ENCODE measurements at regions not wholly inside any gene's neighbourhood (a gene's known extent, or its start where the extent isn't known, plus 50 kb on each side); places are given as distances from the start of the nearest gene placed in this dataset.

DNA sequence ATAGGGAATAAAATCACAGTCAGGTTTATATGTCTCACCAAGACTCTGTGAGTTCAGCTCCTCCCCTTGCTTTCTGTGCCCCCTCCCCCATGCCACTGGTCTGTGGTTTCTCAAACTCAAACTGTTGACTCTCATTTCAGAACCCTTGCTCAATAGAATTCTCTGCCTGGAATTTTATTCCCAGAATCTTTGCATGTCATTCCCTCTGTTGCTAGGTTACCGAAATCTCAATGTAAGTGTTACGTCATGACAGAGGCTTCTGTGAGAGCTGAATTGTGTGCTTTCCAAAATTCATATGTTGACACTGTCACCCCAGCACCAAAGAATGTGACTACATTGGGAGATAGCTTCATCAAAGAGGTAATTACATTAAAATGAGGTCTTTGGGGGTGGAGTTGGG, 1938.8 kb downstream of the TP53TG3F start:
- H3K36me3 ChIP-seq (ENCODE audit: low read depth), result no peaks in the 10 kb centered on the region
- H3K27me3 ChIP-seq (replicated peaks; ENCODE audit: insufficient read depth), result no peaks in the 10 kb centered on the region
- H3K4me3 ChIP-seq, result no peak overlapping the region
- no peak overlapping the region for H3K27ac ChIP-seq
- in situ Hi-C loops (cut with MboI), result no loop called here
- H3K9ac ChIP-seq, result no peak overlapping the region
- no peak overlapping the region for H2AFZ ChIP-seq
- 35% methylated on average over 2 of the region's 2 CpGs for WGBS, 2 experiments (ENCODE audit: low coverage in 1 of 2, low lambda C conversion rate in 2 of 2, missing lambda C conversion rate in 2 of 2)
- no peaks in the 10 kb centered on the region for H3F3A ChIP-seq (ENCODE audit: insufficient read depth)
- DNase-seq, result no peak
- H3K9me2 ChIP-seq (ENCODE audit: insufficient read depth), result no peaks in the 10 kb centered on the region
- TF ChIP-seq EZH2phosphoT487 (IDR thresholded peaks at IDR 0.05; ENCODE audit: insufficient read depth, low read depth), result no peak
- no peak for TF ChIP-seq EZH2 (IDR thresholded peaks at IDR 0.05; ENCODE audit: insufficient read depth, poor library complexity, severe bottlenecking)
- H3K9me3 ChIP-seq (ENCODE audit: low read depth), result no peaks in the 10 kb centered on the region
- H3K4me2 ChIP-seq (ENCODE audit: unreplicated experiment), result no peak overlapping the region
- H3K4me1 ChIP-seq (ENCODE audit: insufficient read depth), result no peaks in the 10 kb centered on the region
- no peaks in the 10 kb centered on the region for H4K20me1 ChIP-seq (ENCODE audit: insufficient read depth)
- H3K79me2 ChIP-seq (ENCODE audit: insufficient read depth), result no peaks in the 10 kb centered on the region

DNA sequence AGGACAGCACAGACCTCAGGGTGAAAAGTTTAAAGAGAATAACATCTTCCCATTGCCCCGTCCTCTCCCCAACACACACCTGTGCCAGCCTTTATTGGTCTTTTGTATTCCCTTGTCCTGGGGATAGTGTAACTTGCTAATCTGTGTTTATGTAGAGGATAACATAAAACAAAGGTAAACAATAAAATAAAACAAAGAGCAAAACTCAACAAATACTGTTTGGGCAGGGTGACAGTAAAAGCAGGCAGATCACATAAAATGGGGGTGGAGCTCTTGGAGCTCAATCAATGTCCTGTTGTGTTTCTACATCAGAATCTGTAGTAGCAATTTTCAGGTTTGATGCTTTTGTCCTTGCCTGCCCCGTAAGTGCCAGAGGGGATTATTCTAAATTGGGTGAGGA, 1939.7 kb downstream of the TP53TG3F start:
- Histone ChIP-seq H3K79me2 (ENCODE audit: insufficient read depth) (no peaks in the 10 kb centered on the region), H3K9me3 (ENCODE audit: low read depth) (no peaks in the 10 kb centered on the region), H3K4me1 (ENCODE audit: insufficient read depth) (no peaks in the 10 kb centered on the region), H3K9me2 (ENCODE audit: insufficient read depth) (no peaks in the 10 kb centered on the region), H4K20me1 (ENCODE audit: insufficient read depth) (no peaks in the 10 kb centered on the region), H3K27ac (no peak overlapping the region), H2AFZ (no peak overlapping the region), H3K36me3 (ENCODE audit: low read depth) (no peaks in the 10 kb centered on the region), H3K27me3 (replicated peaks; ENCODE audit: insufficient read depth) (no peaks in the 10 kb centered on the region), H3F3A (ENCODE audit: insufficient read depth) (no peaks in the 10 kb centered on the region), H3K9ac (no peak overlapping the region), H3K4me2 (ENCODE audit: unreplicated experiment) (no peak overlapping the region), H3K4me3 (no peak overlapping the region)
- 12% methylated on average over 2 of the region's 2 CpGs for WGBS, 2 experiments (ENCODE audit: low coverage in 1 of 2, low lambda C conversion rate in 2 of 2, missing lambda C conversion rate in 2 of 2)
- TF ChIP-seq EZH2phosphoT487 (IDR thresholded peaks at IDR 0.05; ENCODE audit: insufficient read depth, low read depth) (no peak), EZH2 (IDR thresholded peaks at IDR 0.05; ENCODE audit: insufficient read depth, poor library complexity, severe bottlenecking) (no peak)
- DNase-seq, result no peak
- in situ Hi-C loops (cut with MboI), result no loop called here

DNA sequence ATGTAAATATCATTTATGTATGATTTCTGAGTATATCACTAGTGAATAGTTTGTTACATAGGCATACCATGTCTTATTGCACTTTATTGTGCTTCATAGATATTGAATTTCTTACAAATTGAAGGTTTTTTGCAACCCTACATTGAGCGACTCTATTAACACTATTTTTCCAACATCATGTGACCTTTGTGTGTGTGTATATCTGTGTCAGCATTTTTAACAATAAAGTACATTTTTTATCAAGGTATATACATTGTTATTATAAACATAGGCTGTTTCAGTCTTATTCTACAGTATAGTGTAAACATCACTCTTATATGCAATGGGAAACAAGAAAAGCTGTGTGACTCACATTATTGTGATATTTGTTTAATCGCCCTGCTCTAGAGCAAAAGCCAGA, 1944.9 kb downstream of the TP53TG3F start:
- Histone ChIP-seq H3K79me2 (ENCODE audit: insufficient read depth) (no peaks in the 10 kb centered on the region), H3K36me3 (ENCODE audit: low read depth) (no peaks in the 10 kb centered on the region), H3K4me2 (ENCODE audit: unreplicated experiment) (no peak overlapping the region), H3K4me1 (ENCODE audit: insufficient read depth) (no peaks in the 10 kb centered on the region), H4K20me1 (ENCODE audit: insufficient read depth) (no peaks in the 10 kb centered on the region), H3K4me3 (no peak overlapping the region), H2AFZ (no peak overlapping the region), H3K27me3 (replicated peaks; ENCODE audit: insufficient read depth) (no peaks in the 10 kb centered on the region), H3K9ac (no peak overlapping the region), H3K9me3 (ENCODE audit: low read depth) (no peaks in the 10 kb centered on the region), H3F3A (ENCODE audit: insufficient read depth) (no peaks in the 10 kb centered on the region), H3K27ac (no peak overlapping the region), H3K9me2 (ENCODE audit: insufficient read depth) (no peaks in the 10 kb centered on the region)
- in situ Hi-C loops (cut with MboI), result no loop called here
- WGBS, 2 experiments (ENCODE audit: low coverage in 1 of 2, low lambda C conversion rate in 2 of 2, missing lambda C conversion rate in 2 of 2), result 36 to 43% methylated on average over 2 of the region's 2 CpGs
- TF ChIP-seq EZH2 (IDR thresholded peaks at IDR 0.05; ENCODE audit: insufficient read depth, poor library complexity, severe bottlenecking), result no peak
- TF ChIP-seq EZH2phosphoT487 (IDR thresholded peaks at IDR 0.05; ENCODE audit: insufficient read depth, low read depth), result no peak
- no peak for DNase-seq

DNA sequence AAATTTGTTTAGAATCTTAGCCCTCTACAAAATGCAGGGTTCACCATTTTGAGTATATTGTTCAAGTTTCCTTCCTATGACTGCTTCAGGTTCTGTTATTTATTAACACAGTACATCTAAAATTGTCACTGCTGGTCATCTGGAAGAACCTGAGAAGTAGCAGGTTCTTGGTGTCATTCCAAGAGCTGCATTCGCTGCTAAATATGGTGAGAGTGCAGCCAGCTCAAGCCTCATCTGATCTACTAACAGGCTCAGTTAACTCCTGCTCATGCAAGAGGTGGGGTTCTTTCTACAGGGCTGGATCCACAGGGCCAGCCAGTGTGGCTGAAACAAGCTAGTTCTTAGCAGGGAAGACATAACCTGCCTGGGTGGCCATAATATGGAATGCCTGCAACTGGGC, 1946.1 kb downstream of the TP53TG3F start:
- H3K9ac ChIP-seq, result no peak overlapping the region
- no peak overlapping the region for H3K27ac ChIP-seq
- H3K27me3 ChIP-seq (replicated peaks; ENCODE audit: insufficient read depth), result no peaks in the 10 kb centered on the region
- DNase-seq, result no peak
- H2AFZ ChIP-seq, result no peak overlapping the region
- H3K79me2 ChIP-seq (ENCODE audit: insufficient read depth), result no peaks in the 10 kb centered on the region
- 0 to 5% methylated on average over 1 of the region's 1 CpG for WGBS, 2 experiments (ENCODE audit: low coverage in 1 of 2, low lambda C conversion rate in 2 of 2, missing lambda C conversion rate in 2 of 2)
- H3K9me3 ChIP-seq (ENCODE audit: low read depth), result no peaks in the 10 kb centered on the region
- no peaks in the 10 kb centered on the region for H4K20me1 ChIP-seq (ENCODE audit: insufficient read depth)
- H3K36me3 ChIP-seq (ENCODE audit: low read depth), result no peaks in the 10 kb centered on the region
- no peaks in the 10 kb centered on the region for H3K9me2 ChIP-seq (ENCODE audit: insufficient read depth)
- no peak overlapping the region for H3K4me2 ChIP-seq (ENCODE audit: unreplicated experiment)
- no peaks in the 10 kb centered on the region for H3K4me1 ChIP-seq (ENCODE audit: insufficient read depth)
- no peak for TF ChIP-seq EZH2 (IDR thresholded peaks at IDR 0.05; ENCODE audit: insufficient read depth, poor library complexity, severe bottlenecking)
- no peak for TF ChIP-seq EZH2phosphoT487 (IDR thresholded peaks at IDR 0.05; ENCODE audit: insufficient read depth, low read depth)
- in situ Hi-C loops (cut with MboI), result no loop called here
- H3F3A ChIP-seq (ENCODE audit: insufficient read depth), result no peaks in the 10 kb centered on the region
- no peak overlapping the region for H3K4me3 ChIP-seq

DNA sequence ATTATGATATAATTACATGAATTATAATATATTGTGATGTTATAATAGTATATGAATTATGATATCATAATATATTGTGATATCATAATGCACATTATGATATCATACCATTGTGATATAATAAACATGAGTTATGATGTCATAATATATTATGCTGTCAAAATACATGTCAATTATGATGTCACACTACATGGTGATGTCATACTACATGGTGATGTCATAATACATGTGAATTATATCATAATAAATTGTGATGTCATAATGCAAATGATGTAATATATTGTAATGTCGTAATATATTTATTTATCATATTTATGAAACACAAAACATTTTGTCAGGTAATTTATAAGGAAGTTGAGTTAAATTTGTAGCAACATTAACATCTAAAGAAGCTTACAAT, 1950.1 kb downstream of the TP53TG3F start:
- Histone ChIP-seq H2AFZ (no peak overlapping the region), H3K9ac (no peak overlapping the region), H3F3A (ENCODE audit: insufficient read depth) (no peaks in the 10 kb centered on the region), H3K27ac (no peak overlapping the region), H3K4me2 (ENCODE audit: unreplicated experiment) (no peak overlapping the region), H3K9me2 (ENCODE audit: insufficient read depth) (no peaks in the 10 kb centered on the region), H3K27me3 (replicated peaks; ENCODE audit: insufficient read depth) (no peaks in the 10 kb centered on the region), H3K36me3 (ENCODE audit: low read depth) (no peaks in the 10 kb centered on the region), H3K4me1 (ENCODE audit: insufficient read depth) (no peaks in the 10 kb centered on the region), H3K79me2 (ENCODE audit: insufficient read depth) (no peaks in the 10 kb centered on the region), H4K20me1 (ENCODE audit: insufficient read depth) (no peaks in the 10 kb centered on the region), H3K4me3 (no peak overlapping the region), H3K9me3 (ENCODE audit: low read depth) (no peaks in the 10 kb centered on the region)
- no peak for DNase-seq
- TF ChIP-seq EZH2phosphoT487 (IDR thresholded peaks at IDR 0.05; ENCODE audit: insufficient read depth, low read depth) (no peak), EZH2 (IDR thresholded peaks at IDR 0.05; ENCODE audit: insufficient read depth, poor library complexity, severe bottlenecking) (no peak)
- in situ Hi-C loops (cut with MboI), result no loop called here
- WGBS, 2 experiments (ENCODE audit: low coverage in 1 of 2, low lambda C conversion rate in 2 of 2, missing lambda C conversion rate in 2 of 2), result 10 to 20% methylated on average over 1 of the region's 1 CpG

Data from GM23248 (cell line).